BLaER1 treated with 17β-estradiol and CSF1 and Interleukin-3, amounts not matched to agents 10 nM and 100 nM (cell line): ENCODE measurements at regions not wholly inside any gene's neighbourhood (a gene's known extent, or its start where the extent isn't known, plus 50 kb on each side); places are given as distances from the start of the nearest gene placed in this dataset.

Source experiments
- H3K27ac ChIP-seq, 11 experiments: shearing (Covaris generic); formaldehyde crosslinking; 2 replicates each; pipeline ENCODE4 v1.8.1; 2022
- H3K27me3 ChIP-seq, 11 experiments: shearing (Covaris generic); formaldehyde crosslinking; 2 replicates each; pipeline ENCODE4 v1.8.1; 2022
- H3K36me3 ChIP-seq, 11 experiments: shearing (Covaris generic); formaldehyde crosslinking; 2 replicates each; pipeline ENCODE4 v1.8.1; 2022
- H3K4me1 ChIP-seq, 10 experiments: shearing (Covaris generic); formaldehyde crosslinking; 2 replicates each; pipeline ENCODE4 v1.8.1; 2022
- H3K4me2 ChIP-seq, 11 experiments: shearing (Covaris generic); formaldehyde crosslinking; 2 replicates each; pipeline ENCODE4 v1.8.1; 2022
- H3K4me3 ChIP-seq, 10 experiments: shearing (Covaris generic); formaldehyde crosslinking; 2 replicates each; pipeline ENCODE4 v1.8.1; 2022
- H3K9ac ChIP-seq, 11 experiments: shearing (Covaris generic); formaldehyde crosslinking; 2 replicates each; pipeline ENCODE4 v1.8.1; 2022
- H3K9me3 ChIP-seq, 11 experiments: shearing (Covaris generic); formaldehyde crosslinking; replicated peaks in 1 of 11; 2 replicates each; pipeline ENCODE4 v1.8.1; 2022
- H4K20me1 ChIP-seq, 11 experiments: shearing (Covaris generic); formaldehyde crosslinking; 2 replicates each; pipeline ENCODE4 v1.8.1; 2022
- Cebpa-rat ChIP-seq, 11 experiments: shearing (Covaris generic); IDR thresholded peaks; 2 replicates each; pipeline ENCODE4 v1.8.1; 2022

- Histone ChIP-seq H3K27ac (peak overlapping the region in 2 of 11 experiments; percentile 23 to 26; a peak in 2 of 22 replicates), H4K20me1 (no peaks in the 10 kb centered on the region), H3K36me3 (no peaks in the 10 kb centered on the region), H3K4me2 (peak overlapping the region in 2 of 11 experiments; percentile 39 to 55; a peak in 2 of 22 replicates), H3K9ac (no peak overlapping the region), H3K4me1 (peaks cover 0 to 13% (median 0%) of the 10 kb centered on the region in 10 experiments; a peak in 3 of 20 replicates), H3K27me3 (no peaks in the 10 kb centered on the region), H3K9me3 (peaks cover 6 to 17% (median 7%) of the 10 kb centered on the region in 11 experiments; a peak in 20 of 22 replicates), H3K4me3 (no peak overlapping the region)
- no peak for TF ChIP-seq Cebpa-rat (IDR thresholded peaks at IDR 0.05)
These were observed 976.9 kb upstream of the MBL2 start for GRCh38 chr10:53749439-53749838.

DNA sequence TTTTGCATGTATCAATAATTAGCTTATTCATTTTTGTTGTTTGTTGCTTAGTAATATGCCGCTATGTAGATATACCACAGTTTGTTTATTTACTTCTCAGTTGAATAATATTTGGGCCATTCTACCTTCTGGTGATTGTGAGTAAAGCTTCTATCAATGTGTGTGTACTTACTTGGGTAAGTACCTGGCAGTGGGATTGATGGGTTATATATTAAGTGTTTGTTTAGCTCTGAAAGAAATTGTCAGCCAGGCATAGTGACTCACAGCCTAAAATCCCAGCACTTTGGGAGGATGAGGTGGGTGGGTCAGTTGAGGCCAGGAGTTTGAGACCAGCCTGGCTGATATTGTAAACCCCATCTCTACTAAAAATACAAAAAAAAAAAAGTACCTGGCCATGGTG is 975.7 kb upstream of the MBL2 start:
- Histone ChIP-seq H3K4me1 (peaks cover 0 to 13% (median 0%) of the 10 kb centered on the region in 10 experiments; a peak in 3 of 20 replicates), H3K36me3 (no peaks in the 10 kb centered on the region), H3K27me3 (no peaks in the 10 kb centered on the region), H4K20me1 (no peaks in the 10 kb centered on the region), H3K27ac (no peak overlapping the region), H3K4me2 (no peak overlapping the region), H3K4me3 (no peak overlapping the region), H3K9ac (no peak overlapping the region), H3K9me3 (peaks cover 6 to 17% (median 7%) of the 10 kb centered on the region in 11 experiments; a peak in 20 of 22 replicates)
- no peak for TF ChIP-seq Cebpa-rat (IDR thresholded peaks at IDR 0.05)

DNA sequence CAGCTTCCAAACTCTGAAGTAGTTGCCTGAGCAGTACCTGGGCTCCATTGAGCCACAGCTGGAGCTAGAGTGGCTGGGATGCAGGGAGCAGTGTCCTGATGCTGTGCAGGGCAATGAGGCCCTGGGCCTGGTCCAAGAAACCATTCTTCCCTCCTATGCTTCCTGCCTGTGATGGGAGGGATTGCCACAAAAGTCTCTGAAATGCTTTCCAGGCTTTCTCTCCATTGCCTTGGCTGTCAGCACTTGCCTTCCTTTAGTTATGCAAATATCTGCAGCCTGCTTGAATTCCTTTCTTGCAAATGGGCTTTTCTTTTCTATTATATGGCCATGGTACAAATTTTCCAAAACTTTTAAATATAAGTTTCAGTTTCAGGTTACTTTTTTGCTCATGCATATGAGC is 972.2 kb upstream of the MBL2 start:
- Histone ChIP-seq H3K4me2 (no peak overlapping the region), H3K27ac (no peak overlapping the region), H4K20me1 (no peaks in the 10 kb centered on the region), H3K36me3 (no peaks in the 10 kb centered on the region), H3K27me3 (no peaks in the 10 kb centered on the region), H3K9ac (no peak overlapping the region), H3K9me3 (peaks cover 6 to 17% (median 7%) of the 10 kb centered on the region in 11 experiments; a peak in 20 of 22 replicates), H3K4me1 (peaks cover 0 to 6% (median 0%) of the 10 kb centered on the region in 10 experiments; a peak in 2 of 20 replicates), H3K4me3 (no peak overlapping the region)
- TF ChIP-seq Cebpa-rat (IDR thresholded peaks at IDR 0.05) = no peak

GRCh38 chr10:53744176-53744575 is 971.6 kb upstream of the MBL2 start:
- Histone ChIP-seq H3K9ac (no peak overlapping the region), H3K27me3 (no peaks in the 10 kb centered on the region), H3K36me3 (no peaks in the 10 kb centered on the region), H3K4me2 (no peak overlapping the region), H3K4me1 (peaks cover 0 to under 1% (median 0%) of the 10 kb centered on the region in 10 experiments; a peak in 1 of 20 replicates), H3K27ac (no peak overlapping the region), H4K20me1 (no peaks in the 10 kb centered on the region), H3K9me3 (peaks cover under 1 to 11% (median 2%) of the 10 kb centered on the region in 11 experiments; a peak in 16 of 22 replicates), H3K4me3 (no peak overlapping the region)
- TF ChIP-seq Cebpa-rat (IDR thresholded peaks at IDR 0.05) = no peak

GRCh38 chr10:53737132-53737531 is 964.5 kb upstream of the MBL2 start:
- TF ChIP-seq Cebpa-rat (IDR thresholded peaks at IDR 0.05) = no peak
- H3K4me2 ChIP-seq = no peak overlapping the region

DNA sequence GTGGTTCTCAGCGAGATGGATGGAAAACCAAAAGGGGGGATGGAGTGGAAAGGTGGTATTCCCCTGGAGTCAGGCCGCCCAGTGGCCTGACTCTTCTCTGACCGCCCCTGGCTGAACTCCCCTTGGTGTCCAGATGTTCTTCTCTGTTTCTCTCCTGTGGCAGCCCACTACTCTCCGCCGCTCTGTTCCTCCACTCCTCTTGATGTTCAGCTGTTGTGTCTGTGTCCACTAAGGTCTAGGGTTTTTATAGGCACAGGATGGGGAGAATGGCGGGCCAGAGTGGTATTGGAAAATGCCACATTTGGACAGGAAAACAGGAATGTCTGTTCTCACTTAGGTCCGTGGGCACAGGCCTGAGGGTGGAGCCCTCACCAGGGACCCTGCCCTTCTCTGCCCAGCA is 954.3 kb upstream of the MBL2 start:
- Histone ChIP-seq H3K27me3 (no peaks in the 10 kb centered on the region), H3K9me3 (no peaks in the 10 kb centered on the region), H3K27ac (no peak overlapping the region), H3K36me3 (no peaks in the 10 kb centered on the region), H4K20me1 (no peaks in the 10 kb centered on the region), H3K4me1 (no peaks in the 10 kb centered on the region), H3K4me2 (no peak overlapping the region), H3K4me3 (no peak overlapping the region), H3K9ac (no peak overlapping the region)
- no peak for TF ChIP-seq Cebpa-rat (IDR thresholded peaks at IDR 0.05)

More at GRCh38 chr10:53737132-53737531, 964.5 kb upstream of the MBL2 start:
- Histone ChIP-seq H3K9me3 (no peaks in the 10 kb centered on the region), H3K27ac (no peak overlapping the region), H3K9ac (no peak overlapping the region), H3K4me3 (no peak overlapping the region), H3K4me1 (no peaks in the 10 kb centered on the region), H3K27me3 (no peaks in the 10 kb centered on the region), H3K36me3 (no peaks in the 10 kb centered on the region), H4K20me1 (no peaks in the 10 kb centered on the region)

DNA sequence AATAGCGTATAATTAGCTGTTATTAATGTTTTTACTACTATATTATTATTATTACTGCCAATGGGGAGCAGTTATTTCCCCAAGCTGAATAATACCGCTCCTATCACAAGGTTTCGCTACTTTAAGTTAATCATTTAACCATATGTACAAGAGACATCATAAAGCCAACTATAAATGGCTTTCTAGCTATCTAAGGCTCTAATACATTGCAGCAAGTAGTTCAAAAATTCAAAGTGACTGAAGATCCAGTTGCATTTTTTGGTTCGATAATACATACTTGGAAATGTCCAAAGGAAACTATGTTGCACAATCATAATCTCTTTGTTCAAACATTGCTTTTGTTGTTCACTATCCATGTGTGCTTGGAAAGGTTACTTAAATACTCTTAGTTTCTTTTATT is 952.0 kb upstream of the MBL2 start:
- no peak overlapping the region for H3K9ac ChIP-seq
- no peaks in the 10 kb centered on the region for H3K27me3 ChIP-seq
- no peaks in the 10 kb centered on the region for H3K36me3 ChIP-seq
- H3K27ac ChIP-seq = no peak overlapping the region
- no peaks in the 10 kb centered on the region for H3K9me3 ChIP-seq
- H4K20me1 ChIP-seq = no peaks in the 10 kb centered on the region
- H3K4me1 ChIP-seq = peaks cover 0 to 1% (median 0%) of the 10 kb centered on the region in 10 experiments; a peak in 4 of 20 replicates
- no peak overlapping the region for H3K4me3 ChIP-seq
- H3K4me2 ChIP-seq = no peak overlapping the region
- no peak for TF ChIP-seq Cebpa-rat (IDR thresholded peaks at IDR 0.05)

DNA sequence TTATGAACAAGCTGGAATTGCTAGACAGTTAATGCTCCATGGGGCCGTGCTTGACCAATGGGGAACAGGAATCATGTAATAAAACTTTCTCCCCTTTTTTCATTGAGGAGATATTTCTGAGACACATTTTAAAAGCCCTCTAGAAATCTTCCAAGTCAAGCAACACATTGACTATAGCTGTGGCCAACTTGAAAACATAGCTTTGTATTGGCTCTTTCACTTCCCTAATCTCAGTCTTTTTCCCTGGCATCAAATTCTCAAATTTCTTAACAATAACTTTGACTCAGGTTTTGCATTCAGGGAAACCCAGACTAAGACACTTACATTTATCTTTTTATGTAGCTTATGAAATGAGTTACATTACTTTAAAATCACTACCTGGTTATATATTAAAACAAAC is 947.1 kb upstream of the MBL2 start:
- Histone ChIP-seq H3K36me3 (no peaks in the 10 kb centered on the region), H3K9ac (no peak overlapping the region), H3K4me1 (peaks cover 0 to 4% (median 0%) of the 10 kb centered on the region in 10 experiments; a peak in 4 of 20 replicates), H3K27ac (no peak overlapping the region), H3K9me3 (no peaks in the 10 kb centered on the region), H3K27me3 (no peaks in the 10 kb centered on the region), H3K4me2 (peak overlapping the region in 1 of 11 experiments; percentile 41; a peak in 1 of 22 replicates), H4K20me1 (no peaks in the 10 kb centered on the region), H3K4me3 (no peak overlapping the region)
- no peak for TF ChIP-seq Cebpa-rat (IDR thresholded peaks at IDR 0.05)

- no peak overlapping the region for H3K4me3 ChIP-seq
- no peaks in the 10 kb centered on the region for H4K20me1 ChIP-seq
- TF ChIP-seq Cebpa-rat (IDR thresholded peaks at IDR 0.05) = no peak
- no peak overlapping the region for H3K27ac ChIP-seq
- no peak overlapping the region for H3K4me2 ChIP-seq
- H3K9me3 ChIP-seq = no peaks in the 10 kb centered on the region
- H3K4me1 ChIP-seq = peaks cover 0 to 4% (median 0%) of the 10 kb centered on the region in 10 experiments; a peak in 4 of 20 replicates
- no peaks in the 10 kb centered on the region for H3K36me3 ChIP-seq
- H3K9ac ChIP-seq = no peak overlapping the region
- no peaks in the 10 kb centered on the region for H3K27me3 ChIP-seq
These were observed 943.6 kb upstream of the MBL2 start for GRCh38 chr10:53716156-53716555.

GRCh38 chr10:53713431-53713830 is 940.8 kb upstream of the MBL2 start:
- no peak overlapping the region for H3K9ac ChIP-seq
- no peaks in the 10 kb centered on the region for H4K20me1 ChIP-seq
- H3K4me1 ChIP-seq = no peaks in the 10 kb centered on the region
- H3K27ac ChIP-seq = no peak overlapping the region
- no peak for TF ChIP-seq Cebpa-rat (IDR thresholded peaks at IDR 0.05)
- H3K27me3 ChIP-seq = no peaks in the 10 kb centered on the region
- H3K4me3 ChIP-seq = no peak overlapping the region
- no peak overlapping the region for H3K4me2 ChIP-seq
- H3K36me3 ChIP-seq = no peaks in the 10 kb centered on the region
- H3K9me3 ChIP-seq = peaks cover 0 to 9% (median 0%) of the 10 kb centered on the region in 11 experiments; a peak in 3 of 22 replicates
